ENCODE measurements at regions not wholly inside any gene's neighbourhood (a gene's known extent, or its start where the extent isn't known, plus 50 kb on each side); places are given as distances from the start of the nearest gene placed in this dataset.
"Not testable (repeated sequence)": the region's sequence is repeated elsewhere in the genome, so short reads cannot be mapped to it uniquely, and the experiment has no call there.

DNA sequence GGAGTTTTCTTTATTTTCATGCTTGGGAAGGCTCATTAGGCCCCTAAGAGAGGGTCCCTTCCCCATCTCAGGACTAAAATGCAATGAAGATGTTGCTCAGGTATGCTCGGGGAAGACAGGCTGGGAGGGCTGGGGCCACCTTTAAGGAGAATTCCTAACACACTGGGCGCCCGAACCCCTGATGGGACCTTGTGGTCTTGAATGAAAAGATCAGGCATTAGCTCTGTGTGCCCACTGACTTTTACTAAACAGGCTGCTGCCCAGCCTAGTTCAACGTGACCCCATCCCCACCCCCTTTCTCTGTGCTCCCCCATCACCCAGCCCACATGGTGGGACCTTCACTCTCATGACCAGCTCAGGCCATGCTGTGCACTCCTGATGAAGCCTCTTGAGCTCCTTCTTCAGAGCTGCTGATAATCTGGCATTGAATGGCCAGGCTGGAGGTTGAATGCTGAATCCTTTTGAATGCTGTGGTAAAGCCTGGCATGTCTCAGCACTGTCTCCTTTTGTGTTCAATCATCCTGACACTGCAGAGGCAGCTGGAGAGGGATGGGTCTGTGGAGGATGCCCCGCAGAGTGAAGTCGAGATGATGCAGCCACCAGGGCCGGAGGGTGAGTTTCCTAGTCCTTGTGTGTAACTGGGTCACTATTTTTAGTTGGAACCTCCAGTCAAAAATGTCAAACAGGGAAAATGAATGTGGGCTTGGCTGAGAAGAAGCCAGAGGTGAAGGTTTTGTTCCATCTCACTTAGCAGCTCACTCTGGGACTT, 209.1 kb downstream of the UQCRFS1 start:
- no peak for TF ChIP-seq CTCF (IDR thresholded peaks at IDR 0.05; ENCODE audit: low read depth, low read length)
- no peak overlapping the region for H3K4me3 ChIP-seq (replicated peaks in 1 of 2; ENCODE audit: low read depth in 2 of 2, low read length in 2 of 2)
- DNase-seq (ENCODE audit: low read depth in 2 of 2), result no peak

- no peak for DNase-seq (ENCODE audit: low read depth in 2 of 2)
- no peak overlapping the region for H3K4me3 ChIP-seq (replicated peaks in 1 of 2; ENCODE audit: low read depth in 2 of 2, low read length in 2 of 2)
- TF ChIP-seq CTCF (IDR thresholded peaks at IDR 0.05; ENCODE audit: low read depth, low read length), result no peak
Observed at GRCh38 chr19:29002336-29002735, 210.6 kb downstream of the UQCRFS1 start.

GRCh38 chr19:29001597-29002245, 211.2 kb downstream of the UQCRFS1 start:
- DNase-seq (ENCODE audit: low read depth in 2 of 2), result no peak
- TF ChIP-seq CTCF (IDR thresholded peaks at IDR 0.05; ENCODE audit: low read depth, low read length), result no peak
- no peak overlapping the region for H3K4me3 ChIP-seq (replicated peaks in 1 of 2; ENCODE audit: low read depth in 2 of 2, low read length in 2 of 2)

DNA sequence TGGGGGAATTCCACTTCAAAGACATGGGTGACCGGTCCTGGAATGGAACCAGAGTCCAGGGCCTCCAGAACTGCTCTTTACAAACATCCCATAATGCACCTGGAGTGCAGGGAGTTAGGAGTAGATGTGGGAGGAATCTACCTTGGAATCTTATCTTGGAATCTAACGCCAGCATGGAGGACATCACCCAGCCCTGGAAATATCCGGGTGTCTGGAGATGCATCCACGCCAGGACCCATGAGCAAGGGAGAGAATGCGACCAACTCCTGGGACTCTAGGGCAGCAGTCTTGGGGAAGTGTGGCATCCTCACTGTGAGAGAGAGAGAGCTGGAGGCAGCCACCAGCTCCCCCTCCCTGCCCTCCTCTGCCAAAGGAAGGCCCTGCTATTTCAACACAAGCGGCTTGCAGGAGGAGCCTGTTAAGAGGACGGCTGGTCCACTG, 211.8 kb downstream of the UQCRFS1 start:
- no peak overlapping the region for H3K4me3 ChIP-seq (replicated peaks in 1 of 2; ENCODE audit: low read depth in 2 of 2, low read length in 2 of 2)
- no peak for DNase-seq (ENCODE audit: low read depth in 2 of 2)
- TF ChIP-seq CTCF (IDR thresholded peaks at IDR 0.05; ENCODE audit: low read depth, low read length), result no peak

- DNase-seq (ENCODE audit: low read depth in 2 of 2), result no peak
- TF ChIP-seq CTCF (IDR thresholded peaks at IDR 0.05; ENCODE audit: low read depth, low read length), result no peak
- H3K4me3 ChIP-seq (replicated peaks in 1 of 2; ENCODE audit: low read depth in 2 of 2, low read length in 2 of 2), result no peak overlapping the region
Observed at GRCh38 chr19:28999724-29000433, 213.1 kb downstream of the UQCRFS1 start.

DNA sequence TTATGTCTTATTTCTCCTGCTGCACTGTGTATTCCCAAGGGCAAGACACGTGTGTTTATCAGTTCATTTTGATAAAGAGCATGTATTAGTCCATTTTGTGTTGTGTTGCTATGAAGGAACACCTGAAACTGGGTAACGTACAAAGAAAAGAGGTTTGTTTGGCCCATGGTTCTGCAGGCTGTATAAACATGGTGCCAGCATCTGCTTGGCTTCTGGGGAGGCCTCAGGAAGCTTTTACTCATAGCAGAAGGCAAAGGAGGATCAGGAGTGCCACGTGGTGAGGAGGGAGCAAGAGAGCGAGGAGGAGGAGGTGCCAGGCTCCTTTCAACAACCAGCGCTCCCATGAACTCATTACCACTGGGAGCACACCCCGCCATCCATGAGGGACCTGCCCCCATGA, 214.0 kb downstream of the UQCRFS1 start:
- no peak for DNase-seq (ENCODE audit: low read depth in 2 of 2)
- TF ChIP-seq CTCF (IDR thresholded peaks at IDR 0.05; ENCODE audit: low read depth, low read length), result no peak
- H3K4me3 ChIP-seq (replicated peaks in 1 of 2; ENCODE audit: low read depth in 2 of 2, low read length in 2 of 2), result no peak overlapping the region

GRCh38 chr19:28997866-28998265, 215.1 kb downstream of the UQCRFS1 start:
- DNase-seq (ENCODE audit: low read depth in 2 of 2); H3K4me3 ChIP-seq (replicated peaks in 1 of 2; ENCODE audit: low read depth in 2 of 2, low read length in 2 of 2): not testable (repeated sequence)

Data from cardiac fibroblast (primary cell).